H1 (cell line): ENCODE measurements at regions not wholly inside any gene's neighbourhood (a gene's known extent, or its start where the extent isn't known, plus 50 kb on each side); places are given as distances from the start of the nearest gene placed in this dataset.

Experiments used
- CTCF ChIA-PET: fragments of 300-600 bp; sonication (Branson Sonifier 250); formaldehyde crosslinking; loops from one replicate; lab custom pipeline; 2021; ENCODE audit not compliant: partially characterized antibody; lab: Charles Lee
- POLR2A ChIA-PET: fragments of 300-600 bp; sonication (Branson Sonifier 250); formaldehyde crosslinking; loops from one replicate; lab custom pipeline; 2021; ENCODE audit warnings: inconsistent platforms; ENCODE audit not compliant: partially characterized antibody; lab: Charles Lee
- DNase-seq, 2 experiments: peaks; one replicate each; pipeline versions ENCODE4 v3.0.0 to v3.0.0-alpha.2; 2010 to 2022; ENCODE audit warnings: low spot score in 2 of 2, low read depth in 1 of 2, mixed read lengths in 1 of 2
- FAIRE-seq: peaks from 2 replicates; lab custom pipeline; 2011; peaks lifted over from hg19 to GRCh38; lab: Jason Lieb, UNC
- H2AFZ ChIP-seq: 2 replicates; pipeline ENCODE4 v1.8.1; 2012; ENCODE audit warnings: low read length, inconsistent platforms
- H2AK5ac ChIP-seq: 2 replicates; pipeline ENCODE4 v1.6.1; 2013; ENCODE audit warnings: low read depth, low read length
- H2BK120ac ChIP-seq: replicated peaks from 2 replicates; pipeline ENCODE3; 2013; ENCODE audit warnings: low read depth, low read length, inconsistent platforms
- H2BK12ac ChIP-seq: 2 replicates; pipeline ENCODE4 v1.6.1; 2013; ENCODE audit warnings: low read depth, low read length
- H2BK15ac ChIP-seq: 2 replicates; pipeline ENCODE4 v1.6.1; 2013; ENCODE audit warnings: low read length
- H2BK20ac ChIP-seq: 2 replicates; pipeline ENCODE4 v1.6.1; 2013; ENCODE audit warnings: low read length
- H2BK5ac ChIP-seq: 2 replicates; pipeline ENCODE4 v1.6.1; 2013; ENCODE audit warnings: low read depth, low read length
- H3K14ac ChIP-seq: 2 replicates; pipeline ENCODE4 v1.6.1; 2013; ENCODE audit warnings: inconsistent platforms; ENCODE audit not compliant: insufficient read length
- H3K18ac ChIP-seq: 2 replicates; pipeline ENCODE4 v1.6.1; 2013; ENCODE audit warnings: low read length; ENCODE audit errors: extremely low read depth
- H3K23ac ChIP-seq: 2 replicates; pipeline ENCODE4 v1.6.1; 2013; ENCODE audit warnings: inconsistent platforms; ENCODE audit not compliant: insufficient read length
- H3K23me2 ChIP-seq: 2 replicates; pipeline ENCODE4 v1.6.1; 2013; ENCODE audit warnings: low read depth, low read length
- H3K27ac ChIP-seq: 2 replicates; pipeline ENCODE4 v1.6.1; 2011; ENCODE audit warnings: low read depth, low read length, inconsistent platforms
- H3K27me3 ChIP-seq, 4 experiments: replicated peaks in 1 of 4; 1 replicate in 1 of 4; 2 replicates in 3 of 4; pipeline versions ENCODE4 v1.6.1 to v1.8.1; 2011 to 2013; ENCODE audit warnings: low read length in 3 of 4, mild to moderate bottlenecking in 3 of 4, inconsistent platforms in 2 of 4, mixed read lengths in 2 of 4, moderate library complexity in 1 of 4; ENCODE audit not compliant: control insufficient read depth in 3 of 4, insufficient read depth in 3 of 4; ENCODE audit errors: extremely low read depth in 1 of 4
- H3K36me3 ChIP-seq, 4 experiments: 2 replicates each; pipeline versions ENCODE4 v1.6.1 to v1.8.1; 2011 to 2013; ENCODE audit warnings: mild to moderate bottlenecking in 4 of 4, low read length in 3 of 4, moderate library complexity in 2 of 4, control low read depth in 1 of 4, inconsistent platforms in 1 of 4; ENCODE audit not compliant: insufficient read depth in 4 of 4, control insufficient read depth in 2 of 4
- H3K4ac ChIP-seq: replicated peaks from 2 replicates; pipeline ENCODE3; 2013; ENCODE audit warnings: low read length, low read depth, mixed read lengths, inconsistent platforms; ENCODE audit not compliant: insufficient read length
- H3K4me1 ChIP-seq, 4 experiments: replicated peaks in 1 of 4; 1 replicate in 1 of 4; 2 replicates in 3 of 4; pipeline versions ENCODE4 v1.6.1 to v1.8.1; 2011 to 2013; ENCODE audit warnings: low read length in 3 of 4, inconsistent platforms in 2 of 4, mixed read lengths in 1 of 4; ENCODE audit not compliant: insufficient read depth in 4 of 4, control insufficient read depth in 3 of 4
- H3K4me2 ChIP-seq, 2 experiments: 2 replicates each; pipeline versions ENCODE4 v1.6.1 to v1.8.1; 2011 to 2013; ENCODE audit warnings: low read depth in 2 of 2, low read length in 2 of 2, control low read depth in 1 of 2, inconsistent platforms in 1 of 2, mild to moderate bottlenecking in 1 of 2; ENCODE audit not compliant: insufficient read depth in 1 of 2
- H3K4me3 ChIP-seq, 4 experiments: fragments of 200-600, 300-600 bp in 1 of 4; sonication (generic), shearing (Covaris generic), sonication (Bioruptor Twin) in 1 of 4; 2 replicates each; pipeline versions ENCODE4 v1.5.1 to v1.8.1; 2011 to 2016; ENCODE audit warnings: low read length in 4 of 4, low read depth in 3 of 4, control low read depth in 2 of 4, inconsistent platforms in 2 of 4, mild to moderate bottlenecking in 2 of 4, mixed read lengths in 1 of 4, moderate library complexity in 1 of 4; ENCODE audit not compliant: insufficient read depth in 2 of 4; ENCODE audit errors: extremely low read depth in 1 of 4
- H3K56ac ChIP-seq: replicated peaks from 2 replicates; pipeline ENCODE3; 2013; ENCODE audit warnings: low read depth, mild to moderate bottlenecking, mixed read lengths, low read length, inconsistent platforms; ENCODE audit not compliant: insufficient read length
- H3K79me1 ChIP-seq: 2 replicates; pipeline ENCODE4 v1.6.1; 2013; ENCODE audit warnings: low read depth, low read length, control low read depth
- H3K79me2 ChIP-seq, 2 experiments: 2 replicates each; pipeline versions ENCODE4 v1.6.1 to v1.8.1; 2012 to 2013; ENCODE audit warnings: low read length in 2 of 2, mild to moderate bottlenecking in 2 of 2, inconsistent platforms in 1 of 2; ENCODE audit not compliant: insufficient read depth in 2 of 2, control insufficient read depth in 1 of 2
- H3K9ac ChIP-seq, 4 experiments: replicated peaks in 1 of 4; 1 replicate in 1 of 4; 2 replicates in 3 of 4; pipeline versions ENCODE4 v1.6.1 to v1.8.1; 2011 to 2013; ENCODE audit warnings: low read depth in 3 of 4, low read length in 3 of 4, control low read depth in 2 of 4, mild to moderate bottlenecking in 2 of 4, moderate library complexity in 2 of 4, inconsistent platforms in 1 of 4; ENCODE audit errors: extremely low read depth in 1 of 4
- H3K9me3 ChIP-seq, 2 experiments: 2 replicates each; pipeline versions ENCODE4 v1.6.1 to v1.8.1; 2012 to 2013; ENCODE audit warnings: mild to moderate bottlenecking in 2 of 2, moderate library complexity in 2 of 2, control low read depth in 1 of 2, inconsistent platforms in 1 of 2, low read depth in 1 of 2, low read length in 1 of 2, mixed read lengths in 1 of 2; ENCODE audit not compliant: insufficient read depth in 2 of 2
- H4K20me1 ChIP-seq, 2 experiments: replicated peaks in 1 of 2; 2 replicates each; pipeline versions ENCODE3 to v1.8.1; 2011 to 2013; ENCODE audit warnings: inconsistent platforms in 2 of 2, low read length in 2 of 2, mild to moderate bottlenecking in 1 of 2; ENCODE audit not compliant: insufficient read depth in 2 of 2, control insufficient read depth in 1 of 2
- H4K5ac ChIP-seq: 2 replicates; pipeline ENCODE4 v1.6.1; 2013; ENCODE audit warnings: low read length, low read depth, mixed read lengths, inconsistent platforms; ENCODE audit not compliant: insufficient read length
- H4K8ac ChIP-seq: 2 replicates; pipeline ENCODE4 v1.8.0; 2013; ENCODE audit warnings: mild to moderate bottlenecking, moderate library complexity, low read length, inconsistent platforms; ENCODE audit not compliant: insufficient read depth; ENCODE audit errors: extremely low read depth
- H4K91ac ChIP-seq: replicated peaks from 2 replicates; pipeline ENCODE3; 2013; ENCODE audit warnings: low read length, mixed read lengths, inconsistent platforms; ENCODE audit not compliant: insufficient read length
- GABPA ChIP-seq: IDR thresholded peaks from 2 replicates; pipeline ENCODE4 v1.6.1; 2011; ENCODE audit warnings: mild to moderate bottlenecking, low read length, moderate library complexity, borderline replicate concordance; ENCODE audit not compliant: insufficient read depth
- RNF2 ChIP-seq: fragments of 200-900, 300-1000 bp; sonication (generic); IDR thresholded peaks from 2 replicates; pipeline ENCODE4 v1.7.1; 2016; ENCODE audit warnings: borderline replicate concordance, low read depth, mild to moderate bottlenecking, antibody characterized with exemption, low read length; ENCODE audit not compliant: poor library complexity, severe bottlenecking; ENCODE audit errors: missing control alignments
- WGBS, 2 experiments: shearing (Covaris generic) in 1 of 2; methylation state at CpG; one replicate each; pipeline versions ENCODE4 v1.1.6 to v1.1.7; 2013 to 2015; ENCODE audit warnings: low lambda C conversion rate in 2 of 2, mixed read lengths in 2 of 2, inconsistent platforms in 1 of 2, low coverage in 1 of 2, missing lambda C conversion rate in 1 of 2; ENCODE audit not compliant: insufficient replicate concordance in 2 of 2, insufficient coverage in 1 of 2, insufficient read length in 1 of 2; ENCODE audit errors: extremely low coverage in 1 of 2, missing lambda C conversion rate in 1 of 2; 5-methylcytosine and 5-hydroxymethylcytosine counted together

DNA sequence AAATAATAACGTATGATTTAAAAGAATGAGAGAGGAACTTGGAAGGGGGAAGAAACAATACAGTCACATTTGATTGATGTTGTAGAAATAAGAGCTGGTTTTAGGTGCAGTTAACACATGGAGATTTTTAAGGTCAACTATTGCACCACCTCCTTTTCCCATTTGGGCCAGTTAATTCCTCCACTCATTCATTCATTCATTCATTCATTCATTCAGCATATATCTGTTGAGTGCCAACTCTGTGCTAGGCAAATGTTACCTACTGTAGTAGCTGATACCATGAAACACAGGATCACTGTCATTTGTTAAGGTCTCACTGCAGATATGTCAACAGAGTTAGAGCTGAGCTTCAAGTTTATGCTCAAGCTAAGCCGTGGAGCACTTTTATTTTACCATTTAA, 115.7 kb upstream of the ARID2 start:
- CTCF ChIA-PET, result interaction anchor here (1.0 kb wide), 1 partner anchor 9 kb away, joined by 3 read pairs; no protein-coding TSS in a partner anchor
- Histone ChIP-seq H2BK5ac (no peak overlapping the region), H2BK120ac (no peak overlapping the region), H3K79me2 (no peaks in the 10 kb centered on the region), H3K4me1 (no peaks in the 10 kb centered on the region), H3K23ac (no peak overlapping the region), H3K9me3 (no peaks in the 10 kb centered on the region), H3K23me2 (no peaks in the 10 kb centered on the region), H3K36me3 (no peaks in the 10 kb centered on the region), H3K4ac (no peak overlapping the region), H3K14ac (no peak overlapping the region), H4K5ac (no peak overlapping the region), H2AK5ac (no peak overlapping the region), H3K27me3 (no peaks in the 10 kb centered on the region), H3K56ac (no peak overlapping the region), H2BK15ac (no peak overlapping the region), H4K8ac (no peak overlapping the region), H3K18ac (no peak overlapping the region), H4K20me1 (no peaks in the 10 kb centered on the region), H3K79me1 (no peaks in the 10 kb centered on the region), H3K4me3 (no peak overlapping the region), H4K91ac (no peak overlapping the region), H2BK20ac (no peak overlapping the region), H3K4me2 (no peak overlapping the region), H2BK12ac (no peak overlapping the region), H2AFZ (no peak overlapping the region), H3K9ac (no peak overlapping the region), H3K27ac (no peak overlapping the region)
- FAIRE-seq (no peak), DNase-seq (no peak)
- 91 to 100% methylated on average over 1 to 2 of the region's 2 CpGs for WGBS, 2 experiments
- POLR2A ChIA-PET, result no interaction called here
- TF ChIP-seq GABPA (no peak), RNF2 (no peak)
